H1 (cell line): ENCODE measurements at regions not wholly inside any gene's neighbourhood (a gene's known extent, or its start where the extent isn't known, plus 50 kb on each side); places are given as distances from the start of the nearest gene placed in this dataset.

ENCODE experiments used
- BRCA1 ChIP-seq: IDR thresholded peaks from 2 replicates; pipeline ENCODE4 v1.6.1; 2012; ENCODE audit warnings: low read depth, low read length, improper control_type of control experiment
- EZH2 ChIP-seq: fragments of 200-600 bp; sonication (generic); IDR thresholded peaks from 2 replicates; pipeline ENCODE4 v1.7.1; 2012; ENCODE audit warnings: low read depth, mild to moderate bottlenecking, moderate library complexity, low read length, inconsistent platforms; ENCODE audit not compliant: severe bottlenecking
- HDAC2 ChIP-seq, 2 experiments: fragments of 300-600 bp in 1 of 2; sonication (generic) in 1 of 2; IDR thresholded peaks; 2 replicates each; pipeline ENCODE4 v1.6.1; 2011 to 2012; ENCODE audit warnings: low read depth in 2 of 2, low read length in 2 of 2, mild to moderate bottlenecking in 2 of 2, moderate library complexity in 2 of 2, borderline replicate concordance in 1 of 2, inconsistent platforms in 1 of 2
- JUND ChIP-seq: IDR thresholded peaks from 2 replicates; pipeline ENCODE4 v1.6.1; 2011; ENCODE audit warnings: mild to moderate bottlenecking, improper control_type of control experiment, low read length
- KDM1A ChIP-seq: fragments of 200-600, 300-600 bp; sonication (generic); IDR thresholded peaks from 2 replicates; pipeline ENCODE4 v1.7.1; 2016; ENCODE audit warnings: mild to moderate bottlenecking, low read length, borderline replicate concordance
- POLR2A ChIP-seq, 2 experiments: IDR thresholded peaks; 1 replicate in 1 of 2; 2 replicates in 1 of 2; pipeline ENCODE4 v1.6.1; 2011; ENCODE audit warnings: low read depth in 2 of 2, low read length in 2 of 2, mild to moderate bottlenecking in 2 of 2; ENCODE audit errors: control extremely low read depth in 1 of 2
- RAD21 ChIP-seq, 2 experiments: IDR thresholded peaks in 1 of 2; conservative IDR thresholded peaks in 1 of 2; 2 replicates each; pipeline ENCODE4 v1.6.1; 2011; ENCODE audit warnings: low read depth in 2 of 2, low read length in 2 of 2, improper control_type of control experiment in 1 of 2, inconsistent platforms in 1 of 2, mild to moderate bottlenecking in 1 of 2, moderate library complexity in 1 of 2
- TEAD4 ChIP-seq: IDR thresholded peaks from 2 replicates; pipeline ENCODE4 v1.6.1; 2012; ENCODE audit warnings: low read depth, low read length, inconsistent platforms, mixed read lengths
- ZNF274 ChIP-seq: IDR thresholded peaks from 2 replicates; pipeline ENCODE4 v1.7.0; 2012; ENCODE audit warnings: low read length, borderline replicate concordance; ENCODE audit errors: extremely low read depth
- TF ChIP-seq, protein P1 (sequence below), 3 experiments: IDR thresholded peaks; 1 replicate in 2 of 3; 2 replicates in 1 of 3; pipeline versions ENCODE4 v1.5.1 to v1.6.1; 2011; ENCODE audit warnings: low read length in 3 of 3, mild to moderate bottlenecking in 3 of 3, inconsistent platforms in 2 of 3, low read depth in 1 of 3, moderate library complexity in 1 of 3; ENCODE audit not compliant: insufficient read depth in 1 of 3; ENCODE audit errors: control extremely low read depth in 1 of 3
- TF ChIP-seq, protein P2 (sequence below): IDR thresholded peaks from 2 replicates; pipeline ENCODE4 v1.6.1; 2011; ENCODE audit warnings: low read depth, mild to moderate bottlenecking, low read length; ENCODE audit not compliant: insufficient read depth
- TF ChIP-seq, protein P3 (sequence below): IDR thresholded peaks from 2 replicates; pipeline ENCODE4 v1.6.1; 2012; ENCODE audit warnings: inconsistent platforms

DNA sequence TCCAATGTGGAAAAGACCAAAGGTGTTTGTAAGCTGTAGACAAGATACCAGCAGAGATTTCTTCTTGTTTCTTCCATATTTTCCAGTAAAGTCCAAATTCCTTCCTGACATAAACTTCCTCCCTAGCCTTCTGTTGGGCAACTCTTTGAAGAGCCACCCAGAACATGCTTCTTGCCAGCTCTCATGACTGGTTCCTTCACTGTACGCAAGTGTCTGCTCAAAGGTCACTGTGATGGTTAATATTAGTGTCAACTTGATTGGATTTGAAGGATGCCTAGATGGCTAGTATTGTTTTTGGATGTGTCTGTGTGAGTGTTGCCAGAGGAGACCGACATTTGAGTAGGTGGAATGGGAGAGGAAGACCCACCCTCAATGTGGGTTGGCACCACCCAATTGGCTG is 416.6 kb upstream of the RUNX1 start:
- TF ChIP-seq POLR2A (IDR thresholded peaks at IDR 0.05; ENCODE audit: control extremely low read depth in 1 of 2, low read depth in 2 of 2, low read length in 2 of 2), result no peak
- TF ChIP-seq BRCA1, result no peak
- TF ChIP-seq HDAC2 (IDR thresholded peaks at IDR 0.05; ENCODE audit: borderline replicate concordance in 1 of 2, low read depth in 2 of 2, low read length in 2 of 2), result no peak
- TF ChIP-seq KDM1A, result no peak
- no peak for TF ChIP-seq JUND
- TF ChIP-seq, protein P1, sequence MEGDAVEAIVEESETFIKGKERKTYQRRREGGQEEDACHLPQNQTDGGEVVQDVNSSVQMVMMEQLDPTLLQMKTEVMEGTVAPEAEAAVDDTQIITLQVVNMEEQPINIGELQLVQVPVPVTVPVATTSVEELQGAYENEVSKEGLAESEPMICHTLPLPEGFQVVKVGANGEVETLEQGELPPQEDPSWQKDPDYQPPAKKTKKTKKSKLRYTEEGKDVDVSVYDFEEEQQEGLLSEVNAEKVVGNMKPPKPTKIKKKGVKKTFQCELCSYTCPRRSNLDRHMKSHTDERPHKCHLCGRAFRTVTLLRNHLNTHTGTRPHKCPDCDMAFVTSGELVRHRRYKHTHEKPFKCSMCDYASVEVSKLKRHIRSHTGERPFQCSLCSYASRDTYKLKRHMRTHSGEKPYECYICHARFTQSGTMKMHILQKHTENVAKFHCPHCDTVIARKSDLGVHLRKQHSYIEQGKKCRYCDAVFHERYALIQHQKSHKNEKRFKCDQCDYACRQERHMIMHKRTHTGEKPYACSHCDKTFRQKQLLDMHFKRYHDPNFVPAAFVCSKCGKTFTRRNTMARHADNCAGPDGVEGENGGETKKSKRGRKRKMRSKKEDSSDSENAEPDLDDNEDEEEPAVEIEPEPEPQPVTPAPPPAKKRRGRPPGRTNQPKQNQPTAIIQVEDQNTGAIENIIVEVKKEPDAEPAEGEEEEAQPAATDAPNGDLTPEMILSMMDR (IDR thresholded peaks at IDR 0.05; ENCODE audit: control extremely low read depth in 1 of 3, insufficient read depth in 1 of 3, low read depth in 1 of 3, low read length in 3 of 3), result no peak
- TF ChIP-seq, protein P2, sequence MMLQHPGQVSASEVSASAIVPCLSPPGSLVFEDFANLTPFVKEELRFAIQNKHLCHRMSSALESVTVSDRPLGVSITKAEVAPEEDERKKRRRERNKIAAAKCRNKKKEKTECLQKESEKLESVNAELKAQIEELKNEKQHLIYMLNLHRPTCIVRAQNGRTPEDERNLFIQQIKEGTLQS, result no peak
- TF ChIP-seq ZNF274, result no peak
- no peak for TF ChIP-seq TEAD4
- TF ChIP-seq EZH2, result no peak
- no peak for TF ChIP-seq RAD21 (IDR thresholded peaks at IDR 0.05 in 1 of 2, conservative IDR thresholded peaks at IDR 0.05 in 1 of 2; ENCODE audit: low read depth in 2 of 2, low read length in 2 of 2)
- TF ChIP-seq, protein P3, sequence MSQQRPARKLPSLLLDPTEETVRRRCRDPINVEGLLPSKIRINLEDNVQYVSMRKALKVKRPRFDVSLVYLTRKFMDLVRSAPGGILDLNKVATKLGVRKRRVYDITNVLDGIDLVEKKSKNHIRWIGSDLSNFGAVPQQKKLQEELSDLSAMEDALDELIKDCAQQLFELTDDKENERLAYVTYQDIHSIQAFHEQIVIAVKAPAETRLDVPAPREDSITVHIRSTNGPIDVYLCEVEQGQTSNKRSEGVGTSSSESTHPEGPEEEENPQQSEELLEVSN, result no peak
